Nephron progenitor cell (in vitro differentiated cells): ENCODE measurements at regions not wholly inside any gene's neighbourhood (a gene's known extent, or its start where the extent isn't known, plus 50 kb on each side); places are given as distances from the start of the nearest gene placed in this dataset.

ENCODE experiments used
- DNase-seq: peaks from one replicate; pipeline ENCODE4 v3.0.0; 2021
- H3K27ac Mint-ChIP-seq: 2 replicates; pipeline ENCODE4 v1.8.0; 2021; ENCODE audit warnings: mild to moderate bottlenecking, moderate library complexity, mixed read lengths
- H3K27me3 Mint-ChIP-seq: 2 replicates; pipeline ENCODE4 v1.8.0; 2021; ENCODE audit warnings: mild to moderate bottlenecking, low read depth, mixed read lengths; ENCODE audit not compliant: poor library complexity
- H3K36me3 Mint-ChIP-seq: 2 replicates; pipeline ENCODE4 v1.8.0; 2021; ENCODE audit warnings: low read depth, mixed read lengths
- H3K4me1 Mint-ChIP-seq: 2 replicates; pipeline ENCODE4 v1.8.0; 2021; ENCODE audit warnings: mixed read lengths
- H3K4me3 Mint-ChIP-seq: 2 replicates; pipeline ENCODE4 v1.8.0; 2021; ENCODE audit warnings: mild to moderate bottlenecking, moderate library complexity, mixed read lengths
- H3K9me3 Mint-ChIP-seq: 2 replicates; pipeline ENCODE4 v1.8.0; 2021; ENCODE audit warnings: mild to moderate bottlenecking, moderate library complexity, mixed read lengths
- CTCF ChIP-seq: fragments of 200-600 bp; sonication (generic); IDR thresholded peaks from 2 replicates; pipeline ENCODE4 v1.5.0; 2021; ENCODE audit warnings: antibody characterized with exemption

- no peak for DNase-seq
- peaks cover 77% of the 10 kb centered on the region for H3K4me1 Mint-ChIP-seq
- no peak for TF ChIP-seq CTCF
- H3K9me3 Mint-ChIP-seq, result no peaks in the 10 kb centered on the region
- H3K36me3 Mint-ChIP-seq, result no peaks in the 10 kb centered on the region
- H3K27ac Mint-ChIP-seq, result peak overlapping the region; percentile 85
- H3K4me3 Mint-ChIP-seq, result no peak overlapping the region
- H3K27me3 Mint-ChIP-seq, result peaks cover 3% of the 10 kb centered on the region
These were observed 109.2 kb upstream of the TMEM170B start for GRCh38 chr6:11428371-11428770.

GRCh38 chr6:11427723-11428245 lies 109.8 kb upstream of the TMEM170B start:
- Mint-ChIP-seq H3K4me3 (no peak overlapping the region), H3K27me3 (peaks cover 3% of the 10 kb centered on the region), H3K4me1 (peaks cover 80% of the 10 kb centered on the region), H3K36me3 (no peaks in the 10 kb centered on the region), H3K9me3 (no peaks in the 10 kb centered on the region), H3K27ac (peak overlapping the region; percentile 85)
- TF ChIP-seq CTCF, result no peak
- no peak for DNase-seq

GRCh38 chr6:11427091-11427722 lies 110.3 kb upstream of the TMEM170B start:
- Mint-ChIP-seq H3K4me1 (peaks cover 80% of the 10 kb centered on the region), H3K27me3 (peaks cover 3% of the 10 kb centered on the region), H3K36me3 (no peaks in the 10 kb centered on the region), H3K9me3 (no peaks in the 10 kb centered on the region), H3K4me3 (no peak overlapping the region), H3K27ac (peak overlapping the region; percentile 2)
- TF ChIP-seq CTCF, result no peak
- no peak for DNase-seq

- Mint-ChIP-seq H3K9me3 (no peaks in the 10 kb centered on the region), H3K4me1 (peaks cover 78% of the 10 kb centered on the region), H3K4me3 (no peak overlapping the region), H3K27ac (no peak overlapping the region), H3K27me3 (peaks cover 3% of the 10 kb centered on the region), H3K36me3 (no peaks in the 10 kb centered on the region)
- no peak for DNase-seq
- TF ChIP-seq CTCF, result no peak
These were observed 111.0 kb upstream of the TMEM170B start for GRCh38 chr6:11426571-11426970.

- Mint-ChIP-seq H3K9me3 (peaks cover 1% of the 10 kb centered on the region), H3K36me3 (no peaks in the 10 kb centered on the region)
These were observed 111.7 kb upstream of the TMEM170B start for GRCh38 chr6:11425876-11426275.

More at GRCh38 chr6:11425876-11426275, 111.7 kb upstream of the TMEM170B start:
- Mint-ChIP-seq H3K4me3 (peak overlapping the region; percentile 16), H3K27me3 (peaks cover 3% of the 10 kb centered on the region), H3K27ac (peak overlapping the region; percentile 36), H3K4me1 (peaks cover 74% of the 10 kb centered on the region)
- DNase-seq, result no peak
- TF ChIP-seq CTCF, result no peak
